GM20431 (cell line): ENCODE measurements at regions not wholly inside any gene's neighbourhood (a gene's known extent, or its start where the extent isn't known, plus 50 kb on each side); places are given as distances from the start of the nearest gene placed in this dataset.
"Not testable (repeated sequence)": the region's sequence is repeated elsewhere in the genome, so short reads cannot be mapped to it uniquely, and the experiment has no call there.

Experiments
- in situ Hi-C: fragments of 300-500 bp; cut with MseI, MboI; formaldehyde crosslinking; loops from one replicate; pipeline ENCODE4 v1.15.0; 2020; ENCODE audit warnings: low sequenced_read_pairs; ENCODE audit not compliant: unreplicated experiment

- in situ Hi-C loops, result no loop called here
These were observed 248.8 kb downstream of the NSUN3 start for GRCh38 chr3:94311651-94312050.

- in situ Hi-C loops, result no loop called here
These were observed 251.5 kb downstream of the NSUN3 start for GRCh38 chr3:94314218-94314883.

- in situ Hi-C loops, result no loop called here
These were observed 254.2 kb downstream of the NSUN3 start for GRCh38 chr3:94317017-94317416.

GRCh38 chr3:94323596-94323995, 260.7 kb downstream of the NSUN3 start:
- in situ Hi-C loops, result no loop called here

GRCh38 chr3:94331831-94332230, 269.0 kb downstream of the NSUN3 start:
- in situ Hi-C loops, result no loop called here

- in situ Hi-C loops, result no loop called here
These were observed 273.3 kb downstream of the NSUN3 start for GRCh38 chr3:94336046-94336753.

- in situ Hi-C loops, result no loop called here
These were observed 282.2 kb downstream of the NSUN3 start for GRCh38 chr3:94345101-94345500.

GRCh38 chr3:94349310-94349878, 286.5 kb downstream of the NSUN3 start:
- in situ Hi-C loops, result no loop called here

GRCh38 chr3:94356581-94356980, 293.7 kb downstream of the NSUN3 start:
- in situ Hi-C loops, result no loop called here

GRCh38 chr3:94359996-94360395, 297.1 kb downstream of the NSUN3 start:
- in situ Hi-C loops, result no loop called here

- in situ Hi-C loops, result no loop called here
These were observed 298.1 kb downstream of the NSUN3 start for GRCh38 chr3:94360987-94361386.

- in situ Hi-C loops, result no loop called here
These were observed 299.5 kb downstream of the NSUN3 start for GRCh38 chr3:94362393-94362792.

- in situ Hi-C loops, result no loop called here
These were observed 302.1 kb downstream of the NSUN3 start for GRCh38 chr3:94365006-94365405.

- in situ Hi-C loops, result no loop called here
These were observed 309.2 kb downstream of the NSUN3 start for GRCh38 chr3:94372026-94372425.

- in situ Hi-C loops, result no loop called here
These were observed 310.6 kb downstream of the NSUN3 start for GRCh38 chr3:94373456-94373855.

- in situ Hi-C loops, result no loop called here
These were observed 311.7 kb downstream of the NSUN3 start for GRCh38 chr3:94374439-94375161.

GRCh38 chr3:94377123-94377696, 314.3 kb downstream of the NSUN3 start:
- in situ Hi-C loops, result not testable (repeated sequence)

GRCh38 chr3:94377863-94378262, 315.0 kb downstream of the NSUN3 start:
- in situ Hi-C loops, result not testable (repeated sequence)

GRCh38 chr3:94378322-94378721, 315.5 kb downstream of the NSUN3 start:
- in situ Hi-C loops, result no loop called here

- in situ Hi-C loops, result no loop called here
These were observed 316.4 kb downstream of the NSUN3 start for GRCh38 chr3:94379264-94379663.
